Inflammatory macrophage treated with lipopolysaccharide for 4 hours (primary cell): ENCODE measurements at regions not wholly inside any gene's neighbourhood (a gene's known extent, or its start where the extent isn't known, plus 50 kb on each side); places are given as distances from the start of the nearest gene placed in this dataset.

ENCODE experiments used
- DNase-seq: peaks from one replicate; pipeline ENCODE4 v3.0.0-alpha.2; 2020

- no peak for DNase-seq
Measured at GRCh38 chr13:106626473-106626872, 58.5 kb upstream of the ARGLU1 start.

DNA sequence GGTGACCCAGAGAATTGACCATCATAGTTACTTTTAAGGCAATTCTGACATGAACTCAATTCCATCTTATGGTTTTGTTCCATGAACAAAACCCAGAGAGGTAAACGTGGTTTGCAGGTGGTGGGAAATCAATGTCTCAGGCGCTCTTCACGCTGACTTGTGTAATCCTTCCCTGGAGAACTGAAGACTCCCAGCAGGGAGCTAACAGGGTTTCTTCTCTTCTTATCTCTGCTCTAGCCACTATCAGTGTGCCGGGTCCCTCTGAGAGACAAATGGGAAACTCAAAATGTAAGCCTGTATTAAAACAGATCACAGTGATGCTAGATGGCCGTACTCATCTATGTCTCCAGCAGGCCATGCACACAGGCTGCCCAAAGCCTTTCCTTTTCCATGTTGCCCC is 57.6 kb upstream of the ARGLU1 start:
- no peak for DNase-seq

DNA sequence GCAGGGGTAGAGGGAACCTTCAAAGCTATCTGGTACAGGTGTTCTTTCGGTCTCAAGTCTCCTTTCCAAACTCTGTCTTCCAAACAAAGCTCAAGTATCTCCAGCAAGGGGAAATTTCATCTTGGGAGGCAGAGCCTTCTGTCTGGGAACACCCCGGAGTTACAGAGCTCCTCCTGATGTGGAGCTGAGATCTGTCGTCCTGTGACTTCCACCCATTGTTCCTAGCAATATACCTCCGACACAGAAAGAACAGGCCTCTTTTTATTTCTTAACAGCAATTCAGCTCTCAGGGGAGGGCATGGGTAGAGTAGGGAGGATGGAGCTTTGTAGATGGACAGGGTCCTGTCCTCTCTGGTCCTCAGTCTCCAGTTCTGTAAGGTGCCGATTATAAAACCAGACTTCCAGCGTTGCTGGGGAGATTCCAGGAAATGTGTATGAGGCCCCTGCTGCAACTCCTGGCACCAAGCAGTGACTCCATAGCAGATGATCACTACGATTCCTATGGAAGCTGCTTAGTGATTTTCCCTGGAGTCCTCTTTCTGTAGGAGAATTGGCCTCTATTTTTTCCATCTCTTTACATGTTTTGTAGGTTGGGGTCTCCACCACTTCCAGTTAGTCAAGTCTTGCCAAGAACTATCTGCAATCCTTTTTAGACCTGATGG is 56.0 kb upstream of the ARGLU1 start:
- DNase-seq = no peak

GRCh38 chr13:106621833-106622232 is 53.9 kb upstream of the ARGLU1 start:
- no peak for DNase-seq

GRCh38 chr13:106619688-106620555 is 52.0 kb upstream of the ARGLU1 start:
- DNase-seq = peak; percentile 61
